Adipocyte (in vitro differentiated cells): ENCODE measurements at regions not wholly inside any gene's neighbourhood (a gene's known extent, or its start where the extent isn't known, plus 50 kb on each side); places are given as distances from the start of the nearest gene placed in this dataset.
"Not testable (repeated sequence)": the region's sequence is repeated elsewhere in the genome, so short reads cannot be mapped to it uniquely, and the experiment has no call there.

ENCODE experiments used
- DNase-seq: peaks from one replicate; pipeline ENCODE4 v3.0.0-alpha.2; 2015; ENCODE audit warnings: low read depth
- H3K27me3 ChIP-seq: replicated peaks from 2 replicates; pipeline ENCODE4 v1.7.0; 2013; ENCODE audit warnings: mild to moderate bottlenecking, low read length, moderate library complexity; ENCODE audit not compliant: control insufficient read depth, insufficient read depth
- H3K36me3 ChIP-seq: 2 replicates; pipeline ENCODE4 v1.7.0; 2013; ENCODE audit warnings: low read length, mild to moderate bottlenecking, moderate library complexity; ENCODE audit not compliant: control insufficient read depth, insufficient read depth, severe bottlenecking
- H3K4me1 ChIP-seq: 2 replicates; pipeline ENCODE4 v1.7.0; 2013; ENCODE audit warnings: mild to moderate bottlenecking, low read length, moderate library complexity; ENCODE audit not compliant: control insufficient read depth, insufficient read depth
- H3K4me3 ChIP-seq: 2 replicates; pipeline ENCODE4 v1.7.0; 2013; ENCODE audit warnings: mild to moderate bottlenecking, low read length, moderate library complexity
- H3K9ac ChIP-seq: 2 replicates; pipeline ENCODE4 v1.7.0; 2013; ENCODE audit warnings: mild to moderate bottlenecking, low read length, moderate library complexity
- H3K9me3 ChIP-seq: 2 replicates; pipeline ENCODE4 v1.7.0; 2013; ENCODE audit warnings: mild to moderate bottlenecking, low read length, moderate library complexity; ENCODE audit not compliant: control insufficient read depth

- no peak overlapping the region for H3K4me3 ChIP-seq
- H3K4me1 ChIP-seq: no peaks in the 10 kb centered on the region
- H3K9ac ChIP-seq: no peak overlapping the region
- DNase-seq: no peak
- H3K36me3 ChIP-seq: no peaks in the 10 kb centered on the region
- no peaks in the 10 kb centered on the region for H3K9me3 ChIP-seq
- H3K27me3 ChIP-seq: no peaks in the 10 kb centered on the region
Measured at GRCh38 chr5:30524428-30524827, 669.1 kb upstream of the CDH6 start.

GRCh38 chr5:30523061-30523460, 670.4 kb upstream of the CDH6 start:
- Histone ChIP-seq H3K9ac (no peak overlapping the region), H3K4me3 (no peak overlapping the region), H3K27me3 (no peaks in the 10 kb centered on the region), H3K4me1 (no peaks in the 10 kb centered on the region), H3K9me3 (no peaks in the 10 kb centered on the region), H3K36me3 (no peaks in the 10 kb centered on the region)
- DNase-seq: no peak

GRCh38 chr5:30505014-30505886, 688.2 kb upstream of the CDH6 start:
- no peak for DNase-seq
- H3K27me3 ChIP-seq: no peaks in the 10 kb centered on the region
- H3K4me3 ChIP-seq: no peak overlapping the region
- H3K36me3 ChIP-seq: no peaks in the 10 kb centered on the region
- no peaks in the 10 kb centered on the region for H3K9me3 ChIP-seq
- H3K9ac ChIP-seq: no peak overlapping the region
- no peaks in the 10 kb centered on the region for H3K4me1 ChIP-seq

- Histone ChIP-seq H3K9me3 (no peaks in the 10 kb centered on the region), H3K27me3 (no peaks in the 10 kb centered on the region), H3K4me3 (no peak overlapping the region), H3K9ac (no peak overlapping the region), H3K36me3 (no peaks in the 10 kb centered on the region), H3K4me1 (no peaks in the 10 kb centered on the region)
- peak; percentile 1 for DNase-seq
Measured at GRCh38 chr5:30502277-30502676, 691.2 kb upstream of the CDH6 start.

GRCh38 chr5:30501065-30501464, 692.4 kb upstream of the CDH6 start:
- no peak overlapping the region for H3K4me3 ChIP-seq
- H3K36me3 ChIP-seq: no peaks in the 10 kb centered on the region
- no peaks in the 10 kb centered on the region for H3K27me3 ChIP-seq
- no peak for DNase-seq
- no peak overlapping the region for H3K9ac ChIP-seq
- no peaks in the 10 kb centered on the region for H3K4me1 ChIP-seq
- no peaks in the 10 kb centered on the region for H3K9me3 ChIP-seq

- Histone ChIP-seq H3K4me3 (no peak overlapping the region), H3K9me3 (no peaks in the 10 kb centered on the region), H3K4me1 (no peaks in the 10 kb centered on the region), H3K27me3 (no peaks in the 10 kb centered on the region), H3K36me3 (no peaks in the 10 kb centered on the region), H3K9ac (no peak overlapping the region)
- DNase-seq: no peak
Measured at GRCh38 chr5:30500513-30500912, 693.0 kb upstream of the CDH6 start.

GRCh38 chr5:30499402-30499801, 694.1 kb upstream of the CDH6 start:
- Histone ChIP-seq H3K4me1 (no peaks in the 10 kb centered on the region), H3K36me3 (no peaks in the 10 kb centered on the region), H3K9me3 (no peaks in the 10 kb centered on the region), H3K9ac (no peak overlapping the region), H3K27me3 (no peaks in the 10 kb centered on the region), H3K4me3 (no peak overlapping the region)
- DNase-seq: no peak

- H3K9ac ChIP-seq: no peak overlapping the region
- no peaks in the 10 kb centered on the region for H3K4me1 ChIP-seq
- H3K36me3 ChIP-seq: no peaks in the 10 kb centered on the region
- H3K4me3 ChIP-seq: no peak overlapping the region
- no peaks in the 10 kb centered on the region for H3K27me3 ChIP-seq
- no peak for DNase-seq
- no peaks in the 10 kb centered on the region for H3K9me3 ChIP-seq
Measured at GRCh38 chr5:30498972-30499371, 694.5 kb upstream of the CDH6 start.

GRCh38 chr5:30498509-30498908, 695.0 kb upstream of the CDH6 start:
- not testable (repeated sequence) for H3K9me3 ChIP-seq, H3K9ac ChIP-seq, H3K4me3 ChIP-seq, DNase-seq, H3K36me3 ChIP-seq, H3K4me1 ChIP-seq, H3K27me3 ChIP-seq

GRCh38 chr5:30494113-30494512, 699.4 kb upstream of the CDH6 start:
- not testable (repeated sequence) for H3K4me3 ChIP-seq, DNase-seq, H3K9me3 ChIP-seq, H3K27me3 ChIP-seq, H3K4me1 ChIP-seq, H3K9ac ChIP-seq, H3K36me3 ChIP-seq

- Histone ChIP-seq H3K4me1 (no peaks in the 10 kb centered on the region), H3K9ac (no peak overlapping the region), H3K4me3 (no peak overlapping the region), H3K36me3 (no peaks in the 10 kb centered on the region), H3K27me3 (no peaks in the 10 kb centered on the region), H3K9me3 (peaks cover 14% of the 10 kb centered on the region)
- no peak for DNase-seq
Measured at GRCh38 chr5:30479104-30479503, 714.4 kb upstream of the CDH6 start.

GRCh38 chr5:30475429-30475828, 718.1 kb upstream of the CDH6 start:
- H3K4me3 ChIP-seq: no peak overlapping the region
- peaks cover 14% of the 10 kb centered on the region for H3K9me3 ChIP-seq

More at GRCh38 chr5:30475429-30475828, 718.1 kb upstream of the CDH6 start:
- no peaks in the 10 kb centered on the region for H3K4me1 ChIP-seq
- H3K27me3 ChIP-seq: no peaks in the 10 kb centered on the region
- H3K36me3 ChIP-seq: no peaks in the 10 kb centered on the region
- DNase-seq: no peak
- H3K9ac ChIP-seq: no peak overlapping the region
